Peyer's patch (tissue), 4 donors: ENCODE measurements at regions not wholly inside any gene's neighbourhood (a gene's known extent, or its start where the extent isn't known, plus 50 kb on each side); places are given as distances from the start of the nearest gene placed in this dataset.
"Not testable (repeated sequence)": the region's sequence is repeated elsewhere in the genome, so short reads cannot be mapped to it uniquely, and the experiment has no call there.

ENCODE experiments used
- DNase-seq, 3 donors: peaks; one replicate each; pipeline ENCODE4 v3.0.0-alpha.2; 2017 to 2019
- H3K27ac ChIP-seq, 4 donors: fragments of 200-600 bp; sonication (generic); one replicate each; pipeline ENCODE4 v1.5.1; 2016 to 2019
- H3K27me3 ChIP-seq, 2 donors: fragments of 200-600 bp; sonication (generic); one replicate each; pipeline ENCODE4 v1.5.1; 2019
- H3K36me3 ChIP-seq, 3 donors: fragments of 200-600 bp; sonication (generic); one replicate each; pipeline ENCODE4 v1.5.1; 2016 to 2019
- H3K4me1 ChIP-seq, 4 donors: fragments of 200-600 bp; sonication (generic); one replicate each; pipeline ENCODE4 v1.5.1; 2016 to 2019
- H3K4me3 ChIP-seq, 4 donors: fragments of 200-600 bp; sonication (generic); 1 replicate in 3 of 4; 2 replicates in 1 of 4; pipeline ENCODE4 v1.5.1; 2016 to 2019; ENCODE audit warnings: mild to moderate bottlenecking in 1 of 4
- H3K9me3 ChIP-seq, 4 donors: fragments of 200-600 bp; sonication (generic); one replicate each; pipeline ENCODE4 v1.5.1; 2016 to 2019; ENCODE audit warnings: mild to moderate bottlenecking in 1 of 4
- CTCF ChIP-seq, 6 experiments: fragments of 450-650 bp in 4 of 6; fragments of 200-600 bp in 2 of 6; sonication (generic) in 1 of 6; IDR thresholded peaks; one replicate each; pipeline ENCODE4 v1.5.1; 2017 to 2019; ENCODE audit warnings: antibody characterized with exemption in 6 of 6, mild to moderate bottlenecking in 3 of 6, moderate library complexity in 1 of 6
- POLR2A ChIP-seq, 2 donors: fragments of 450-650 bp; IDR thresholded peaks; one replicate each; pipeline ENCODE4 v1.5.1; 2017; ENCODE audit warnings: antibody characterized with exemption in 2 of 2, mild to moderate bottlenecking in 2 of 2, moderate library complexity in 2 of 2

DNA sequence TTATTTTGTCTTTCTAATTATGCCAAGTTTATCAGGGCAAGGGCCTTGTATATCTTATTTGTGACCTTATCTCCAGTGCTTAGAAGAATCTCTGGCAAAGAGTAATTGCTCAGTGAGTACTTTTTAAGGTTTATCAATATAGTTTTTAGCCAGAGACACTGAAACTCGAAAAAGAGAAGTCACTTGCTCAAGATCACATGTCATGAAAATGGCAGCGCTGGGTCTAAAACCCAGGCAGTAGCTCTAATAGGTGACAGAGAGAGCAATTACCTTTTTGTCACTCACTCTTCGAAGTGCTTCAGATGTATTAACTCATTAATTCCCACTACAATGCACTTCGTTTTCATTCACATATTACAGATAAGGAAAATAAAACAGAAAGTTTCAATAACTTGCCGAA is 667.5 kb downstream of the DOK5 start:
- H3K36me3 ChIP-seq, result no peaks in the 10 kb centered on the region
- H3K4me3 ChIP-seq, result no peak overlapping the region
- no peaks in the 10 kb centered on the region for H3K9me3 ChIP-seq
- no peak for DNase-seq
- no peaks in the 10 kb centered on the region for H3K4me1 ChIP-seq
- peak overlapping the region in 1 of 4 donors; percentile 40 for H3K27ac ChIP-seq
- no peak for TF ChIP-seq POLR2A (IDR thresholded peaks at IDR 0.05)
- no peak for TF ChIP-seq CTCF (IDR thresholded peaks at IDR 0.05)
- H3K27me3 ChIP-seq, result no peaks in the 10 kb centered on the region

DNA sequence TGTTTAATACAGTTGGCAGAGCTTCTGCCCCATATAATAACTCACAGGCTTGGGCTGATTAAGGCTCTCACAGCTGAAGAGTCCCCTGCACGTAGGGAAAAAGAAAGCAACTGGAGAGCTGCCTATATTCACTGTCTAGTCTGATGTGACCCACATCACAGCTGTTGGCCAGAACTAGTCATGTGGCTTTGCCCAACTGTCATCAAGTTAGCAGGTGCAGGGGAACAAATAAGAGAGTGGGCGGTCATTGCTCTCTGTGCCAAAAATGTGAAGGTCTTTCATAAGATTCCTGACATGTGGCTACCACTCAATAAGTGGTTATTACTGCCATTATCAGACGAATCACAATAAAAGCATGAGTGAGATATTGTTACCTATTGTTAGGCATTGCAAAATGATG is 665.2 kb downstream of the DOK5 start:
- H3K4me1 ChIP-seq, result no peaks in the 10 kb centered on the region
- no peak for DNase-seq
- no peak overlapping the region for H3K4me3 ChIP-seq
- no peak for TF ChIP-seq CTCF (IDR thresholded peaks at IDR 0.05)
- no peak for TF ChIP-seq POLR2A (IDR thresholded peaks at IDR 0.05)
- no peak overlapping the region for H3K27ac ChIP-seq
- H3K36me3 ChIP-seq, result no peaks in the 10 kb centered on the region
- no peaks in the 10 kb centered on the region for H3K27me3 ChIP-seq
- no peaks in the 10 kb centered on the region for H3K9me3 ChIP-seq

DNA sequence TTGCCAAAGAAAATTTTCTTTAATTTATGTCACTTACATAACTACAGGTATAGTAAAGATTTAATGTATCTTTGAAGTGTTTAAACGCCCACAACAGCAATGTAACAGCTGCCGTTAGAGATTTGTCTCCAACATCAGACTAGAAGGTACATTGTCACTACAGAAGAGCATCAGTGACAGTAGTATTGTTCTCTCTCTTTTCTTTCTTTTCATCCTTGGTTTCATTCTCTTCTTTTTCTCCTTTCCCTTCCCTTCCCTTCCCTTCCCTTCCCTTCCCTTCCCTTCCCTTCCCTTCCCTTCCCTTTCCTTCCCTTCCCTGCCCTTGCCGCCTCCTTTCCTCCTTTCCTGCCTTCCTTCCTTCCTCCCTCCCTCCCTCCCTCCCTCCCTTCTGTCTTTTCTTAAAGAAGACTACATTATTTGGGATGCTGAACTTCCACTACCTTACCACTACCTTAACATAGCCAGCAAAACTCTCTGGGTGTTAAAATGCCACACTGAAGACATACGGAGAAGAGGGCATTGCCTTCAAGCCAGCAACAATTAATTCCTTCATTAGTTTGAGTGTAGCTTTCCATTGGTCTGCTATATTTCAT is 663.9 kb downstream of the DOK5 start:
- Histone ChIP-seq H3K36me3 (no peaks in the 10 kb centered on the region), H3K27me3 (no peaks in the 10 kb centered on the region), H3K27ac (no peak overlapping the region), H3K4me3 (no peak overlapping the region), H3K9me3 (no peaks in the 10 kb centered on the region), H3K4me1 (no peaks in the 10 kb centered on the region)
- TF ChIP-seq CTCF (IDR thresholded peaks at IDR 0.05) (no peak), POLR2A (IDR thresholded peaks at IDR 0.05) (no peak)
- no peak for DNase-seq

- no peak overlapping the region for H3K27ac ChIP-seq
- no peaks in the 10 kb centered on the region for H3K9me3 ChIP-seq
- no peaks in the 10 kb centered on the region for H3K27me3 ChIP-seq
- TF ChIP-seq CTCF (IDR thresholded peaks at IDR 0.05), result no peak
- no peak for TF ChIP-seq POLR2A (IDR thresholded peaks at IDR 0.05)
- no peaks in the 10 kb centered on the region for H3K36me3 ChIP-seq
- no peaks in the 10 kb centered on the region for H3K4me1 ChIP-seq
- no peak overlapping the region for H3K4me3 ChIP-seq
- no peak for DNase-seq
Observed at GRCh38 chr20:55135923-55136322, 660.5 kb downstream of the DOK5 start.

DNA sequence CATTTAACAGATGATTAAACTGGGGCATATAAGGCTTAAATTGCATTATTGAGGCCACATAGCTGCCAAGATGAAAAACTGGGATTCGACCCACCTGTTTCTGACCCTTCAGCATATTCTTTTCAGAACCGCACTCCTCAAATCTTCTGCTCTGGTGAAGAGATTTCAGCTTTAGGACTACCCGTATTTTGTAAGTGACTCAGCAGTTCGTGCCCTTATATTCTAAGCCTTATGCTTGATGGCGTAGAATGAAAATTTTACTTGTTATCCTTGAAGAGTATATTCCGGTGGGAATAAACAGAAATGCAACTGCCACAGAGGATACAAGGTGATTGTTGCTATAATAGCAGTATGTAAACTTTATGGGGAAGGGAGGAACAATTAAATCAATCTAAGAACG is 657.1 kb downstream of the DOK5 start:
- Histone ChIP-seq H3K9me3 (no peaks in the 10 kb centered on the region), H3K36me3 (no peaks in the 10 kb centered on the region), H3K4me1 (no peaks in the 10 kb centered on the region), H3K27me3 (no peaks in the 10 kb centered on the region), H3K4me3 (no peak overlapping the region), H3K27ac (no peak overlapping the region)
- TF ChIP-seq POLR2A (IDR thresholded peaks at IDR 0.05), result no peak
- no peak for TF ChIP-seq CTCF (IDR thresholded peaks at IDR 0.05)
- DNase-seq, result no peak

DNA sequence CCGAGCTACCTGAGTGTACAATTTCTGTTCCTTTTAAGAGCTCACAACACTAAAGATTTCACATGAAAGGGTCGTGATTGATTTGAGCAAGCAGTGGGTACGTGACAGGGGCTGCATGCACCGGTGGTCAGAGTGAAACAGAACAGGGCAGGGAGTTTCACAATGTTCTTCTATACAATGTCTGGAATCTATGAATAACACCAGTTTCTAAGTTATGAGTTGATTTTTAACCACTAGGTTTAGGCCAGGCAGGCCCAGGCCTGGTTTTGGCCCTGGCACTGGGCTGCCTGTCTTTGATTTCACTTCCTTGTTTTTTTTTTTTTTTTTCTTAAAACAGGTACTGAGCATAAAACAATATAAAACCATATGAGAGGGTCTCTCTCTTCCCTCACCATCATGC is 642.2 kb downstream of the DOK5 start:
- H3K27ac ChIP-seq, H3K36me3 ChIP-seq, H3K4me1 ChIP-seq, H3K4me3 ChIP-seq, DNase-seq, H3K9me3 ChIP-seq, H3K27me3 ChIP-seq: not testable (repeated sequence)
